SH-SY5Y (cell line): ENCODE measurements at regions not wholly inside any gene's neighbourhood (a gene's known extent, or its start where the extent isn't known, plus 50 kb on each side); places are given as distances from the start of the nearest gene placed in this dataset.

Experiments used
- GATA2 ChIP-seq: IDR thresholded peaks from 2 replicates; pipeline ENCODE4 v1.6.1; 2011; ENCODE audit warnings: mild to moderate bottlenecking, low read depth, low read length
- GATA3 ChIP-seq: IDR thresholded peaks from 2 replicates; pipeline ENCODE4 v1.6.1; 2011; ENCODE audit warnings: low read depth, mild to moderate bottlenecking, low read length, moderate library complexity

DNA sequence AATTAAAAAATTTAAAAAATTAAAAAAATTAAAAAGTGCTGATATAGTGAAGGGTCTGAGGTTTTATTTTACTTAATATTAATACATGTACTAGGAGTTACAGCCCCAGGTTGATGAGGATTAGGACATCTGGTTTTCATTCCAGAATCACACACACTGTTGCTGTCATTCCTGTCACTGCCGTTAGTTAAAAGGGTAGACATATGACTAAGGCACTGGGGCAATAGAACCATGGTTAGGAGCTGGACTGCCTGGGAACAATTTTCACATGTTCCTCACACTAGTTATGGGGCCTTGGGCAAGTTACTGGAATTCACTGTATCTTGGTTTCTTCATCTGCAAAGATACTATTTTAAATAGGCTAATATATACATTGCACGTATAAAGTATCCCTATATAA lies 191.8 kb upstream of the DPYD start:
- no peak for TF ChIP-seq GATA3
- no peak for TF ChIP-seq GATA2
